ENCODE measurements at regions not wholly inside any gene's neighbourhood (a gene's known extent, or its start where the extent isn't known, plus 50 kb on each side); places are given as distances from the start of the nearest gene placed in this dataset.
A peak's percentile ranks its signal among the peaks of the same experiment; 100 is the strongest.

GRCh38 chr6:135105299-135105698, 50.7 kb upstream of the HBS1L start:
- H3K79me2 ChIP-seq (ENCODE audit: insufficient read depth, low read length): no peaks in the 10 kb centered on the region
- H3K27me3 ChIP-seq (ENCODE audit: insufficient read depth, low read length, poor library complexity): no peaks in the 10 kb centered on the region
- peak overlapping the region; percentile 88 for H3K27ac ChIP-seq (ENCODE audit: low read length)
- H2AFZ ChIP-seq (ENCODE audit: low read depth, low read length): no peak overlapping the region
- DNase-seq (no peak), ATAC-seq (ENCODE audit: insufficient read depth, low read depth) (no peak)
- no peaks in the 10 kb centered on the region for H4K20me1 ChIP-seq (ENCODE audit: insufficient read depth, low read length)
- H3K4me3 ChIP-seq (ENCODE audit: low read depth in 1 of 2, low read length in 2 of 2): no peak overlapping the region
- H3K9ac ChIP-seq (ENCODE audit: low read depth, low read length): no peak overlapping the region
- H3K36me3 ChIP-seq (ENCODE audit: insufficient read depth, low read length): no peaks in the 10 kb centered on the region
- H3K4me1 ChIP-seq (ENCODE audit: insufficient read depth, low read length): peaks cover 46% of the 10 kb centered on the region
- TF ChIP-seq CTCF (IDR thresholded peaks at IDR 0.05; ENCODE audit: borderline replicate concordance, extremely low read depth, low read length, poor library complexity, severe bottlenecking): no peak
- no peaks in the 10 kb centered on the region for H3K9me3 ChIP-seq (ENCODE audit: insufficient read depth, low read length, severe bottlenecking)
- no peak overlapping the region for H3K4me2 ChIP-seq (ENCODE audit: insufficient read depth, low read length)
